K562 (cell line): ENCODE measurements at regions not wholly inside any gene's neighbourhood (a gene's known extent, or its start where the extent isn't known, plus 50 kb on each side); places are given as distances from the start of the nearest gene placed in this dataset.
"Not testable (repeated sequence)": the region's sequence is repeated elsewhere in the genome, so short reads cannot be mapped to it uniquely, and the experiment has no call there.

Source experiments
- ARID3A ChIP-seq: IDR thresholded peaks from 2 replicates; pipeline ENCODE4 v1.6.1; 2012; ENCODE audit warnings: low read depth, low read length, improper control_type of control experiment, borderline replicate concordance
- ELF1 ChIP-seq: fragments of 200-800 bp; sonication (Bioruptor generic); IDR thresholded peaks from 2 replicates; pipeline ENCODE4 v1.6.1; 2016; ENCODE audit warnings: missing genetic modification characterization, missing compliant biosample characterization
- ERF ChIP-seq: fragments of 450-650 bp; formaldehyde crosslinking; IDR thresholded peaks from 2 replicates; pipeline ENCODE4 v1.4.0; 2020; ENCODE audit warnings: mild to moderate bottlenecking, mixed read lengths
- FOXP1 ChIP-seq: sonication (generic); formaldehyde crosslinking; IDR thresholded peaks from 2 replicates; pipeline ENCODE4 v1.8.0; 2022; ENCODE audit warnings: mild to moderate bottlenecking, missing genetic modification reagents
- HMG20B ChIP-seq: fragments of 250-450 bp; sonication (Bioruptor Pico); IDR thresholded peaks from 2 replicates; pipeline ENCODE4 v1.5.0; 2021; ENCODE audit warnings: mild to moderate bottlenecking
- MTF1 ChIP-seq: fragments of 250-450 bp; sonication (Bioruptor Pico); IDR thresholded peaks from 2 replicates; pipeline ENCODE4 v1.9.0; 2021; ENCODE audit warnings: moderate library complexity, mild to moderate bottlenecking, inconsistent platforms, borderline replicate concordance
- POLR2AphosphoS5 ChIP-seq: IDR thresholded peaks from 2 replicates; pipeline ENCODE4 v1.6.1; 2011; ENCODE audit warnings: mild to moderate bottlenecking, low read depth, low read length, moderate library complexity; ENCODE audit not compliant: control insufficient read depth, insufficient read depth
- SNRNP70 ChIP-seq: fragments of 200-400 bp; formaldehyde crosslinking; optimal IDR thresholded peaks from 2 replicates; pipeline ENCODE3; 2017; ENCODE audit warnings: low read depth, low read length
- STAG1 ChIP-seq: sonication (generic); formaldehyde crosslinking; IDR thresholded peaks from 2 replicates; pipeline ENCODE4 v1.5.0; 2020; ENCODE audit warnings: missing genetic modification reagents, borderline replicate concordance
- ZNF354B ChIP-seq: fragments of 250-450 bp; sonication (Bioruptor Pico); IDR thresholded peaks from 2 replicates; pipeline ENCODE4 v1.4.0; 2020
- ZNF644 ChIP-seq: fragments of 200-800 bp; sonication (Bioruptor generic); IDR thresholded peaks from 2 replicates; pipeline ENCODE4 v1.6.1; 2016; ENCODE audit warnings: low read depth, missing genetic modification characterization, missing compliant biosample characterization

- TF ChIP-seq STAG1 (CRISPR knock-in tag); FOXP1 (CRISPR knock-in tag); ZNF644; MTF1 (CRISPR knock-in tag); HMG20B (CRISPR knock-in tag); ARID3A; ELF1; POLR2AphosphoS5; ZNF354B; ERF (CRISPR knock-in tag); SNRNP70: not testable (repeated sequence)
Measured at GRCh38 chr10:33956322-33956721, 621.9 kb upstream of the NRP1 start.
